ENCODE measurements at regions not wholly inside any gene's neighbourhood (a gene's known extent, or its start where the extent isn't known, plus 50 kb on each side); places are given as distances from the start of the nearest gene placed in this dataset.

DNA sequence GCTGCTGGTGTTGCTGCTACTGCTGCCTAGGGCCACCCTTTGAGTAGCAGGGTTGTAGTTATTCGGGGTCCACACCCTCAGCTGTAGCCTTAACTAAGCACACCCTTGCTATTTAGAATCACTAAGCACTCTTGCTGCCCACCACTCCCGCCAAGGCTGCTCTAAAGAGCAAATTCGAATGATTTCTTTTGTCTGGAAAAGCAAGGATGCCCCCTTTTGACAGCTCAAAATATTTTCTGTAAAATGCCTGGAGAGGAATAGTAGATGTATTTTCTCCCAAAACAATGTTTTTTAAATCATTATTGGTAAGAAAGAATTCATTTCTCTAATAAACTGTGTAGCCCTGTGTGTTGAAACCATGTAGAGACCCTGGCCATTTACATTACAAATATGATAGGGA lies 80.8 kb upstream of the PAPOLG start:
- no peak for DNase-seq (ENCODE audit: low read depth)
- TF ChIP-seq CTCF (conservative IDR thresholded peaks at IDR 0.05; ENCODE audit: low read length), result no peak
- H3K4me3 ChIP-seq (ENCODE audit: low read length), result no peak overlapping the region

DNA sequence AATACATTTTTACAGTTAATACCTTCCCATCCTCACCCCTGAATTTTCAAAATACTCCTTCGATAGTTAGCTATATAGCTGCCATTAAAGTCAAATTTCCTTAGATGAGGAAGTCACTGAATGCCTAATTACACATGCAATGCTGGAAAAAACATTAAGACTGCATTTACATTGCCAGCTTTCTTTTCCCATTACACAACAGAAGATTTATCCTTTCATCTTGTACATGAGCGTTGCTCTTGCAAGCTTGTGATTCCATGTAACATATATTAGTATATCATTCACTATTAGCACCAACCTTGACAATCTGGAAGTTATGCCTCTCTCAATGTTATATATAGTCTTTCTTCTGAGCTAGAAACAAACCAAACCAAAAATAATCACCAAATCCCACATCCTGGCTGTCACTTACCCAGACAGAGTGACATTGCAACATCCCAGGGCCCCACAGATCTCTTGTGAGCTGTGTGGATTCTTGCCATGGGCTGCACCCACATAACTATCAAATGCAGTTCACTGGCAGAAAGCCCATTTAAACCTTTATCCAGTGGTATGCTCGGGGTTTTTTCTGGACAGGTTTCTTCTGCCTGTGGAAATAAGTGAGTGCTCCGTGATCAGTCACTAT lies 79.2 kb upstream of the PAPOLG start:
- DNase-seq (ENCODE audit: low read depth), result no peak
- no peak overlapping the region for H3K4me3 ChIP-seq (ENCODE audit: low read length)
- no peak for TF ChIP-seq CTCF (conservative IDR thresholded peaks at IDR 0.05; ENCODE audit: low read length)

GRCh38 chr2:60677356-60677755 lies 78.7 kb upstream of the PAPOLG start:
- no peak for DNase-seq (ENCODE audit: low read depth)
- TF ChIP-seq CTCF (conservative IDR thresholded peaks at IDR 0.05; ENCODE audit: low read length), result no peak
- H3K4me3 ChIP-seq (ENCODE audit: low read length), result no peak overlapping the region

- no peak overlapping the region for H3K4me3 ChIP-seq (ENCODE audit: low read length)
- TF ChIP-seq CTCF (conservative IDR thresholded peaks at IDR 0.05; ENCODE audit: low read length), result no peak
- no peak for DNase-seq (ENCODE audit: low read depth)
Observed at GRCh38 chr2:60678551-60678950, 77.5 kb upstream of the PAPOLG start.

GRCh38 chr2:60679036-60679780 lies 76.9 kb upstream of the PAPOLG start:
- no peak for DNase-seq (ENCODE audit: low read depth)
- TF ChIP-seq CTCF (conservative IDR thresholded peaks at IDR 0.05; ENCODE audit: low read length), result no peak

DNA sequence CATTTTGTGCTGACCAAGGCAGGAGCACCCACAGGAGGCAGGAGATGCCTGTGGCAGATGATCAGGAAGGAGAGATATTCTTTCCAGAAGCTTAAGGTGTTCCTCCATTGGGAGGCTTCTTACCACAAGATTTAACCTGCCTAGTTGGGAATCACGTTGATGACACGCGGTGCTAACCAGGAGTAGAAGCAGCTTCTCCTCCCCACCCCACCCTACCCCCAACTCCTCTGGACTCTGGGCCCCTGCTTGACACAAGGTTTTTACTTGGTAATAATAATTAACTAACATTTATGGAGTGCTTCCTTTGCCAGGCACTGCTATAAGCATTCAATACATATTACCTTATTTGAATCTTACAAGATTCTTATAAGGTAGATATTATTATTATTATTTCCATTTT lies 62.5 kb upstream of the PAPOLG start:
- TF ChIP-seq CTCF (conservative IDR thresholded peaks at IDR 0.05; ENCODE audit: low read length), result no peak
- no peak for DNase-seq (ENCODE audit: low read depth)
- H3K4me3 ChIP-seq (ENCODE audit: low read length), result no peak overlapping the region

More at GRCh38 chr2:60679036-60679780, 76.9 kb upstream of the PAPOLG start:
- H3K4me3 ChIP-seq (ENCODE audit: low read length), result no peak overlapping the region

- H3K4me3 ChIP-seq (ENCODE audit: low read length), result no peak overlapping the region
- no peak for TF ChIP-seq CTCF (conservative IDR thresholded peaks at IDR 0.05; ENCODE audit: low read length)
- DNase-seq (ENCODE audit: low read depth), result no peak
Observed at GRCh38 chr2:60695793-60696192, 60.3 kb upstream of the PAPOLG start.

Data from AG10803 (cell line).